ENCODE measurements at regions not wholly inside any gene's neighbourhood (a gene's known extent, or its start where the extent isn't known, plus 50 kb on each side); places are given as distances from the start of the nearest gene placed in this dataset.
A peak's percentile ranks its signal among the peaks of the same experiment; 100 is the strongest.
"Not testable (repeated sequence)": the region's sequence is repeated elsewhere in the genome, so short reads cannot be mapped to it uniquely, and the experiment has no call there.

GRCh38 chr6:73980096-73980495, 284.1 kb downstream of the CD109 start:
- TF ChIP-seq CTCF (IDR thresholded peaks at IDR 0.05; ENCODE audit: borderline replicate concordance, extremely low read depth, insufficient read depth), result no peak
- H3K4me1 ChIP-seq (ENCODE audit: control insufficient read depth in 2 of 3, insufficient read depth in 2 of 3, low read depth in 1 of 3, low read length in 3 of 3), result no peaks in the 10 kb centered on the region
- DNase-seq (no peak), FAIRE-seq (no peak)
- H3K36me3 ChIP-seq (ENCODE audit: control insufficient read depth in 2 of 3, insufficient read depth in 3 of 3, low read length in 3 of 3), result no peaks in the 10 kb centered on the region
- H3K27me3 ChIP-seq (ENCODE audit: control insufficient read depth, insufficient read depth, low read length), result no peaks in the 10 kb centered on the region
- intact Hi-C loops (cut with DNase I), result no loop called here
- no peak overlapping the region for H3K27ac ChIP-seq (ENCODE audit: low read depth in 2 of 2, low read length in 2 of 2)
- H3K4me3 ChIP-seq (ENCODE audit: low read length in 3 of 3), result no peak overlapping the region
- peaks cover 0 to 7% (median 0%) of the 10 kb centered on the region in 3 donors for H3K9me3 ChIP-seq (ENCODE audit: control insufficient read depth in 2 of 3, insufficient read depth in 1 of 3, low read length in 3 of 3)
- H3K9ac ChIP-seq (ENCODE audit: low read length in 3 of 3), result no peak overlapping the region

- Histone ChIP-seq H3K4me3 (ENCODE audit: low read length in 3 of 3) (no peak overlapping the region), H3K36me3 (ENCODE audit: control insufficient read depth in 2 of 3, insufficient read depth in 3 of 3, low read length in 3 of 3) (no peaks in the 10 kb centered on the region), H3K27ac (ENCODE audit: low read depth in 2 of 2, low read length in 2 of 2) (no peak overlapping the region), H3K27me3 (ENCODE audit: control insufficient read depth, insufficient read depth, low read length) (no peaks in the 10 kb centered on the region), H3K4me1 (ENCODE audit: control insufficient read depth in 2 of 3, insufficient read depth in 2 of 3, low read depth in 1 of 3, low read length in 3 of 3) (no peaks in the 10 kb centered on the region), H3K9me3 (ENCODE audit: control insufficient read depth in 2 of 3, insufficient read depth in 1 of 3, low read length in 3 of 3) (peaks cover 0 to 7% (median 0%) of the 10 kb centered on the region in 3 donors), H3K9ac (ENCODE audit: low read length in 3 of 3) (no peak overlapping the region)
- intact Hi-C loops (cut with DNase I), result no loop called here
- no peak for DNase-seq
- no peak for TF ChIP-seq CTCF (IDR thresholded peaks at IDR 0.05; ENCODE audit: borderline replicate concordance, extremely low read depth, insufficient read depth)
- FAIRE-seq, result no peak
Measured at GRCh38 chr6:73978330-73978729, 282.3 kb downstream of the CD109 start.

GRCh38 chr6:73972518-73972917, 276.5 kb downstream of the CD109 start:
- FAIRE-seq; H3K4me3 ChIP-seq (ENCODE audit: low read length in 3 of 3); H3K36me3 ChIP-seq (ENCODE audit: control insufficient read depth in 2 of 3, insufficient read depth in 3 of 3, low read length in 3 of 3); intact Hi-C loops (cut with DNase I); H3K9me3 ChIP-seq (ENCODE audit: control insufficient read depth in 2 of 3, insufficient read depth in 1 of 3, low read length in 3 of 3); H3K27me3 ChIP-seq (ENCODE audit: control insufficient read depth, insufficient read depth, low read length); DNase-seq; H3K27ac ChIP-seq (ENCODE audit: low read depth in 2 of 2, low read length in 2 of 2); H3K4me1 ChIP-seq (ENCODE audit: control insufficient read depth in 2 of 3, insufficient read depth in 2 of 3, low read depth in 1 of 3, low read length in 3 of 3); H3K9ac ChIP-seq (ENCODE audit: low read length in 3 of 3): not testable (repeated sequence)

GRCh38 chr6:73969971-73970970, 274.3 kb downstream of the CD109 start:
- H3K4me3 ChIP-seq (ENCODE audit: low read length in 3 of 3), result no peak overlapping the region
- TF ChIP-seq CTCF (IDR thresholded peaks at IDR 0.05; ENCODE audit: borderline replicate concordance, extremely low read depth, insufficient read depth), result peak; percentile 56
- no peak overlapping the region for H3K9ac ChIP-seq (ENCODE audit: low read length in 3 of 3)
- intact Hi-C loops (cut with DNase I), result no loop called here
- no peaks in the 10 kb centered on the region for H3K4me1 ChIP-seq (ENCODE audit: control insufficient read depth in 2 of 3, insufficient read depth in 2 of 3, low read depth in 1 of 3, low read length in 3 of 3)
- no peaks in the 10 kb centered on the region for H3K27me3 ChIP-seq (ENCODE audit: control insufficient read depth, insufficient read depth, low read length)
- DNase-seq, result peak in 2 of 5 donors; percentile 40 to 64
- FAIRE-seq, result no peak
- H3K36me3 ChIP-seq (ENCODE audit: control insufficient read depth in 2 of 3, insufficient read depth in 3 of 3, low read length in 3 of 3), result no peaks in the 10 kb centered on the region
- no peaks in the 10 kb centered on the region for H3K9me3 ChIP-seq (ENCODE audit: control insufficient read depth in 2 of 3, insufficient read depth in 1 of 3, low read length in 3 of 3)
- H3K27ac ChIP-seq (ENCODE audit: low read depth in 2 of 2, low read length in 2 of 2), result no peak overlapping the region
